ENCODE measurements at regions not wholly inside any gene's neighbourhood (a gene's known extent, or its start where the extent isn't known, plus 50 kb on each side); places are given as distances from the start of the nearest gene placed in this dataset.

DNA sequence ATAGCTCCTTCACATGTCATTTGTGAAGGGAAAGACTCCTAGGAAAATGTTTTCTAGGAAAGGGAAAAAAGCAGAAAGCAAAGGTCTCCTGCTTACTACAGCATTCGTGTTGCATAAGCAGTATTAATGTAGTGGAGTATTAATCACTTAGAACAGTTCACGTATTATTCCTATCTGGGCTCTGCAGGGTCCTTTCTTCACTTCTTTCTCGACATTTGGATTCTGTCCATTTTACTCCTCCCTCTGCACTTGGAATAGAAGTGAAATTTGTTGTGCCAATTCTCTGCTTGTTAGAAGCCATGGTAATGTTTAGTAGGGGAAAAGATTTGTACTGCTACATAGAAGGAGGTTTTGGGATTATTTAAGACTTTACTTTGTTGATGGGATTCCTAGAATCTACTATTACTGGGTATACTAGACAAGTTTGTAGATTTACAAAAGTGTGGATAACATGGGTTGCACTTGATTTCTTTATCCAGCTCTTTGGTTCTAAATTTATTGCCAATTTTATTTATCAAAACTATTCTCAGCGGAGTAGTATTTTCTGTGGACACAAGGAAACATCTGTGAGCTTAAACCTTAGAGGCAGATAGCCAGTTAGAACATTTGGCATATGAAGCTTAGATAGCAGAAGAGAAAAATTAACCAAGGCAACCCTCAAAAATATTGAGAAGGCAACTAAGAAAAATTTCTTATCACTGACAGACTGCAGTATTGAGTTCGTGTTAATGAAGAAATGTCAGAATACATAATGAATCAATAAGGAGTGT, 108.4 kb upstream of the ESR1 start:
- H2AFZ ChIP-seq (ENCODE audit: low read length) = no peak overlapping the region
- H3F3A ChIP-seq (ENCODE audit: low read depth) = no peaks in the 10 kb centered on the region
- H3K9me3 ChIP-seq (ENCODE audit: insufficient read depth, low read depth, low read length) = no peaks in the 10 kb centered on the region
- no peaks in the 10 kb centered on the region for H3K9me2 ChIP-seq (replicated peaks; ENCODE audit: low read depth, low read length)
- no peaks in the 10 kb centered on the region for H3K36me3 ChIP-seq (ENCODE audit: insufficient read depth, low read length)
- peaks cover 4% of the 10 kb centered on the region for H3K4me1 ChIP-seq (ENCODE audit: insufficient read depth, low read length, poor library complexity, severe bottlenecking)
- H3K4me3 ChIP-seq (ENCODE audit: low read length, poor library complexity, severe bottlenecking) = no peak overlapping the region
- TF ChIP-seq, protein P1, sequence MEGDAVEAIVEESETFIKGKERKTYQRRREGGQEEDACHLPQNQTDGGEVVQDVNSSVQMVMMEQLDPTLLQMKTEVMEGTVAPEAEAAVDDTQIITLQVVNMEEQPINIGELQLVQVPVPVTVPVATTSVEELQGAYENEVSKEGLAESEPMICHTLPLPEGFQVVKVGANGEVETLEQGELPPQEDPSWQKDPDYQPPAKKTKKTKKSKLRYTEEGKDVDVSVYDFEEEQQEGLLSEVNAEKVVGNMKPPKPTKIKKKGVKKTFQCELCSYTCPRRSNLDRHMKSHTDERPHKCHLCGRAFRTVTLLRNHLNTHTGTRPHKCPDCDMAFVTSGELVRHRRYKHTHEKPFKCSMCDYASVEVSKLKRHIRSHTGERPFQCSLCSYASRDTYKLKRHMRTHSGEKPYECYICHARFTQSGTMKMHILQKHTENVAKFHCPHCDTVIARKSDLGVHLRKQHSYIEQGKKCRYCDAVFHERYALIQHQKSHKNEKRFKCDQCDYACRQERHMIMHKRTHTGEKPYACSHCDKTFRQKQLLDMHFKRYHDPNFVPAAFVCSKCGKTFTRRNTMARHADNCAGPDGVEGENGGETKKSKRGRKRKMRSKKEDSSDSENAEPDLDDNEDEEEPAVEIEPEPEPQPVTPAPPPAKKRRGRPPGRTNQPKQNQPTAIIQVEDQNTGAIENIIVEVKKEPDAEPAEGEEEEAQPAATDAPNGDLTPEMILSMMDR (conservative IDR thresholded peaks at IDR 0.05; ENCODE audit: low read length) = no peak
- TF ChIP-seq EZH2phosphoT487 (IDR thresholded peaks at IDR 0.05; ENCODE audit: borderline replicate concordance) = no peak
- no peaks in the 10 kb centered on the region for H3K27me3 ChIP-seq (ENCODE audit: insufficient read depth, low read length, poor library complexity, severe bottlenecking)
- H3K79me2 ChIP-seq (ENCODE audit: insufficient read depth, low read length) = no peaks in the 10 kb centered on the region
- no peaks in the 10 kb centered on the region for H4K20me1 ChIP-seq (ENCODE audit: insufficient read depth, low read length, poor library complexity, severe bottlenecking)
- no peak overlapping the region for H3K9ac ChIP-seq (ENCODE audit: low read depth, low read length, poor library complexity, severe bottlenecking)
- no peak overlapping the region for H3K4me2 ChIP-seq (ENCODE audit: low read depth, low read length, poor library complexity, severe bottlenecking)

DNA sequence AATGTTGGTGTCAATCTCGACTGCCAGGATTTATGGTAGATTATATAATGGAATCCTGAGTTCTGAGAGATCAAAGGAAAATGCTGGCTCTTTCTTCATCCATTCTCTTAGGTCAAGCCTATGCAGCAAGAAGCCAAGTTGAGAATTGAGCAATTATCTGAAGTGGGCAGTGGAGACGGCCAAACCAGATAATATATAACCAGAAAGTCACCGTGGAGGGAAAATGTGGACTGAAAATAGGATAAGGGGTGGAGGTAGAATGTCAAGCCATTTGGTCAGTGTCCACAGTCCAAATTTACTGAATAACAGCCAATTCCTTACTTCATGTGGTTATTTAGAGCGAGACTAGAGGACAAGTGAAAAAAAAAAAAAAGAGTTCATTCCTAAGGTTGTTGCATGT, 107.8 kb upstream of the ESR1 start:
- Histone ChIP-seq H3F3A (ENCODE audit: low read depth) (no peaks in the 10 kb centered on the region), H3K79me2 (ENCODE audit: insufficient read depth, low read length) (no peaks in the 10 kb centered on the region), H2AFZ (ENCODE audit: low read length) (no peak overlapping the region), H3K9me2 (replicated peaks; ENCODE audit: low read depth, low read length) (no peaks in the 10 kb centered on the region), H3K4me1 (ENCODE audit: insufficient read depth, low read length, poor library complexity, severe bottlenecking) (peaks cover 4% of the 10 kb centered on the region), H3K4me2 (ENCODE audit: low read depth, low read length, poor library complexity, severe bottlenecking) (no peak overlapping the region), H3K9ac (ENCODE audit: low read depth, low read length, poor library complexity, severe bottlenecking) (no peak overlapping the region), H4K20me1 (ENCODE audit: insufficient read depth, low read length, poor library complexity, severe bottlenecking) (no peaks in the 10 kb centered on the region), H3K27me3 (ENCODE audit: insufficient read depth, low read length, poor library complexity, severe bottlenecking) (no peaks in the 10 kb centered on the region), H3K9me3 (ENCODE audit: insufficient read depth, low read depth, low read length) (no peaks in the 10 kb centered on the region), H3K36me3 (ENCODE audit: insufficient read depth, low read length) (no peaks in the 10 kb centered on the region), H3K4me3 (ENCODE audit: low read length, poor library complexity, severe bottlenecking) (no peak overlapping the region)
- no peak for TF ChIP-seq EZH2phosphoT487 (IDR thresholded peaks at IDR 0.05; ENCODE audit: borderline replicate concordance)

DNA sequence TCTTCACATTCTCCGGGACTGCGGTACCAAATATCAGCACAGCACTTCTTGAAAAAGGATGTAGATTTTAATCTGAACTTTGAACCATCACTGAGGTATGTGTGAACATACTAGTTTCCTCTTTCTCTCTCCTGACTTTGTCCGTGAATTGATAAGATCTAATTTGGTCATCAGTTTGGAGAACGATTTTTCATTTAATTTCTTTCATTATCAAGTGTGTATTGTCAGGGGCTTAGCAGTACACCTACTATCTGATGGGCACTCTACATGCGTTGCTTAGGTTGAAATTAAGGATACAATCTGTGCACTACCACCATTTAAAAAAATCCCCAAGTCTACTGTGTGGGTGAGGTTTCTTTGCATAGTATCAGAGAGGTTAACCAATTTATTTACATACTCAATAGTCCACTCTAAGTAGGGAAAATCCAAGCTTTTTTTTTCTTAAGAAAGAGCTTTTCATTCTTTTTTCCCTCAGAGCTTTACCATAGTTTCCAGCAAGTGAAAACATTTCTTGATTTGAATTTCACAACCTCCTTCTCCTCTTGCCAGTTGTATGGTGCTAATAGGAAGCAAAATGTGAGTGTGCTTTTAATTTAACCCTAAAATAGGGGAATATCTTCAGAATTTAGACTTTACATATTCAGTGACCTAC, 105.4 kb upstream of the ESR1 start:
- H2AFZ ChIP-seq (ENCODE audit: low read length) = 0 out of 2 replicates have a peak overlapping the region, but pooled peaks have one; percentile 27
- no peaks in the 10 kb centered on the region for H3K27me3 ChIP-seq (ENCODE audit: insufficient read depth, low read length, poor library complexity, severe bottlenecking)
- H3K9me2 ChIP-seq (replicated peaks; ENCODE audit: low read depth, low read length) = no peaks in the 10 kb centered on the region
- no peaks in the 10 kb centered on the region for H3K9me3 ChIP-seq (ENCODE audit: insufficient read depth, low read depth, low read length)
- no peaks in the 10 kb centered on the region for H4K20me1 ChIP-seq (ENCODE audit: insufficient read depth, low read length, poor library complexity, severe bottlenecking)
- no peak overlapping the region for H3K4me3 ChIP-seq (ENCODE audit: low read length, poor library complexity, severe bottlenecking)
- TF ChIP-seq, protein P1 (conservative IDR thresholded peaks at IDR 0.05; ENCODE audit: low read length) = no peak
- TF ChIP-seq EZH2phosphoT487 (IDR thresholded peaks at IDR 0.05; ENCODE audit: borderline replicate concordance) = no peak
- no peak overlapping the region for H3K4me2 ChIP-seq (ENCODE audit: low read depth, low read length, poor library complexity, severe bottlenecking)
- no peak overlapping the region for H3K9ac ChIP-seq (ENCODE audit: low read depth, low read length, poor library complexity, severe bottlenecking)
- H3F3A ChIP-seq (ENCODE audit: low read depth) = no peaks in the 10 kb centered on the region
- H3K4me1 ChIP-seq (ENCODE audit: insufficient read depth, low read length, poor library complexity, severe bottlenecking) = peaks cover 4% of the 10 kb centered on the region
- H3K36me3 ChIP-seq (ENCODE audit: insufficient read depth, low read length) = no peaks in the 10 kb centered on the region
- no peaks in the 10 kb centered on the region for H3K79me2 ChIP-seq (ENCODE audit: insufficient read depth, low read length)

Measured in Loucy (cell line).